ENCODE measurements at regions not wholly inside any gene's neighbourhood (a gene's known extent, or its start where the extent isn't known, plus 50 kb on each side); places are given as distances from the start of the nearest gene placed in this dataset.

- Histone ChIP-seq H3K4me2 (ENCODE audit: insufficient read depth, low read length) (no peak overlapping the region), H3K27ac (ENCODE audit: extremely low read depth, low read depth, low read length) (no peak overlapping the region), H3K27me3 (ENCODE audit: control insufficient read depth in 2 of 2, insufficient read depth in 2 of 2, low read length in 2 of 2) (0 out of 5 replicates have a peak, but pooled peaks cover 0 to 4% of the 10 kb centered on the region in 2 experiments), H2AFZ (ENCODE audit: low read depth, low read length) (no peak overlapping the region), H3K4me3 (no peak overlapping the region), H4K20me1 (replicated peaks; ENCODE audit: control insufficient read depth, insufficient read depth, low read length) (no peaks in the 10 kb centered on the region), H3K9me3 (replicated peaks; ENCODE audit: control insufficient read depth, insufficient read depth, low read depth, low read length) (no peaks in the 10 kb centered on the region), H3K79me2 (ENCODE audit: control insufficient read depth, insufficient read depth, low read length) (no peaks in the 10 kb centered on the region), H3K4me1 (replicated peaks in 1 of 2; ENCODE audit: control insufficient read depth in 2 of 2, insufficient read depth in 2 of 2, low read length in 2 of 2) (no peaks in the 10 kb centered on the region), H3K36me3 (ENCODE audit: control insufficient read depth, insufficient read depth, low read length) (no peaks in the 10 kb centered on the region), H3K9me1 (ENCODE audit: control insufficient read depth, insufficient read depth, low read length) (no peaks in the 10 kb centered on the region), H3K9ac (ENCODE audit: insufficient read depth in 1 of 2, low read depth in 2 of 2, low read length in 2 of 2) (no peak overlapping the region)
- TF ChIP-seq RBM25 (IDR thresholded peaks at IDR 0.05; ENCODE audit: low read depth, low read length, severe bottlenecking) (peak; percentile 80), IFI16 (CRISPR knock-in tag; IDR thresholded peaks at IDR 0.05) (no peak)
- no peak for DNase-seq (ENCODE audit: extremely low read depth in 1 of 4, low spot score in 3 of 4)
- CTCF ChIA-PET (ENCODE audit: low intra/inter-chr PET ratio), result no interaction called here
- no peak for FAIRE-seq
- intact Hi-C loops (cut with micrococcal nuclease), result no loop called here
- POLR2A ChIA-PET, result interaction anchor here (0.8 to 1.3 kb wide), 2 partner anchors 12 to 547 kb away, joined by 3 read pairs; no protein-coding TSS in a partner anchor
- in situ Hi-C loops (cut with MboI), result no loop called here
- WGBS (ENCODE audit: insufficient coverage, low coverage, missing lambda C conversion rate), result 0% methylated on average over 3 of the region's 3 CpGs
- BruUV-seq (replicated peaks), result no TSS peak
- ATAC-seq, result no peak
Observed at GRCh38 chr2:71990826-71991225, 156.8 kb downstream of the CYP26B1 start.

GRCh38 chr2:71990122-71990521 lies 157.5 kb downstream of the CYP26B1 start:
- DNase-seq (ENCODE audit: extremely low read depth in 1 of 4, low spot score in 3 of 4), result no peak
- WGBS (ENCODE audit: insufficient coverage, low coverage, missing lambda C conversion rate), result 5% methylated on average over 6 of the region's 6 CpGs
- Histone ChIP-seq H2AFZ (ENCODE audit: low read depth, low read length) (no peak overlapping the region), H3K27ac (ENCODE audit: extremely low read depth, low read depth, low read length) (no peak overlapping the region), H3K27me3 (ENCODE audit: control insufficient read depth in 2 of 2, insufficient read depth in 2 of 2, low read length in 2 of 2) (0 out of 5 replicates have a peak, but pooled peaks cover 0 to 4% of the 10 kb centered on the region in 2 experiments), H3K79me2 (ENCODE audit: control insufficient read depth, insufficient read depth, low read length) (no peaks in the 10 kb centered on the region), H3K4me2 (ENCODE audit: insufficient read depth, low read length) (no peak overlapping the region), H4K20me1 (replicated peaks; ENCODE audit: control insufficient read depth, insufficient read depth, low read length) (no peaks in the 10 kb centered on the region), H3K9ac (ENCODE audit: insufficient read depth in 1 of 2, low read depth in 2 of 2, low read length in 2 of 2) (no peak overlapping the region), H3K4me1 (replicated peaks in 1 of 2; ENCODE audit: control insufficient read depth in 2 of 2, insufficient read depth in 2 of 2, low read length in 2 of 2) (no peaks in the 10 kb centered on the region), H3K9me3 (replicated peaks; ENCODE audit: control insufficient read depth, insufficient read depth, low read depth, low read length) (no peaks in the 10 kb centered on the region), H3K9me1 (ENCODE audit: control insufficient read depth, insufficient read depth, low read length) (no peaks in the 10 kb centered on the region), H3K36me3 (ENCODE audit: control insufficient read depth, insufficient read depth, low read length) (no peaks in the 10 kb centered on the region), H3K4me3 (no peak overlapping the region)
- in situ Hi-C loops (cut with MboI) (no loop called here), intact Hi-C loops (cut with micrococcal nuclease) (no loop called here)
- CTCF ChIA-PET (ENCODE audit: low intra/inter-chr PET ratio), result no interaction called here
- POLR2A ChIA-PET, result interaction anchor here (0.8 kb wide), 1 partner anchor 547 kb away, joined by 3 read pairs; no protein-coding TSS in a partner anchor
- BruUV-seq (replicated peaks), result no TSS peak
- no peak for ATAC-seq
- FAIRE-seq, result no peak
- TF ChIP-seq SUPT5H (IDR thresholded peaks at IDR 0.05) (no peak), NR2C2 (CRISPR knock-in tag; IDR thresholded peaks at IDR 0.05) (no peak), NR2C2 (tag; IDR thresholded peaks at IDR 0.05) (0 out of 2 replicates have a peak, but pooled peaks have one; percentile 14), ZNF133 (CRISPR knock-in tag; IDR thresholded peaks at IDR 0.05) (no peak)

All from K562 (cell line).